ENCODE measurements at regions not wholly inside any gene's neighbourhood (a gene's known extent, or its start where the extent isn't known, plus 50 kb on each side); places are given as distances from the start of the nearest gene placed in this dataset.
"Not testable (repeated sequence)": the region's sequence is repeated elsewhere in the genome, so short reads cannot be mapped to it uniquely, and the experiment has no call there.

DNA sequence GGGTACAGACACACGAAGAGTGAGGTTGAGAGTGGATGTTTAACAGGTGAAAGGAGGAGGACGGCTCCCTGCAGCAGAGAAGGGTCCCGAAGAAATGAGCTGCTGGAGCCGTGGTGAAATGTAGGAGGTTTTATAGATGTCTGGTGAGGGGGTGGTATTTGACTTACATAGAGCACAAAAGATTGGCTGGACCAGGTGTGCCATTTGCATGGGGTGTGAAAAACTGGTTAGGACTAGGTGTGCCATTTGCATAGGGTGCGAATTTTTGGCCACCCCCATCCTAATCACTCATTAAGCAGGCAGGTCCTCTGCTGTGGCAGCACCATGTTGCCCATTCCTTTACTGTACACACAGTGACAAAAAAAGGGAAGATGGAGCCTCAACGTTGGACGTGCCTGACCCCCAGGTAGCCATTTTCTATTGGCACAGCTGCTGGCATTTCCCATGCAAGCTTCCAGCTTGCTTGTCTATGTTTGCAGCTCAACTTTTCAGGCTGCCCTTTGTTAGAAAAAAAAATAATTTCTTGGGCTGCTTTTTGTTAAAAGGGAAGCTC is 581.7 kb upstream of the B3GAT1 start:
- H3K4me3 ChIP-seq (ENCODE audit: low read length), result no peak overlapping the region
- no peak for DNase-seq (ENCODE audit: low read depth)
- TF ChIP-seq, protein P1, sequence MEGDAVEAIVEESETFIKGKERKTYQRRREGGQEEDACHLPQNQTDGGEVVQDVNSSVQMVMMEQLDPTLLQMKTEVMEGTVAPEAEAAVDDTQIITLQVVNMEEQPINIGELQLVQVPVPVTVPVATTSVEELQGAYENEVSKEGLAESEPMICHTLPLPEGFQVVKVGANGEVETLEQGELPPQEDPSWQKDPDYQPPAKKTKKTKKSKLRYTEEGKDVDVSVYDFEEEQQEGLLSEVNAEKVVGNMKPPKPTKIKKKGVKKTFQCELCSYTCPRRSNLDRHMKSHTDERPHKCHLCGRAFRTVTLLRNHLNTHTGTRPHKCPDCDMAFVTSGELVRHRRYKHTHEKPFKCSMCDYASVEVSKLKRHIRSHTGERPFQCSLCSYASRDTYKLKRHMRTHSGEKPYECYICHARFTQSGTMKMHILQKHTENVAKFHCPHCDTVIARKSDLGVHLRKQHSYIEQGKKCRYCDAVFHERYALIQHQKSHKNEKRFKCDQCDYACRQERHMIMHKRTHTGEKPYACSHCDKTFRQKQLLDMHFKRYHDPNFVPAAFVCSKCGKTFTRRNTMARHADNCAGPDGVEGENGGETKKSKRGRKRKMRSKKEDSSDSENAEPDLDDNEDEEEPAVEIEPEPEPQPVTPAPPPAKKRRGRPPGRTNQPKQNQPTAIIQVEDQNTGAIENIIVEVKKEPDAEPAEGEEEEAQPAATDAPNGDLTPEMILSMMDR (conservative IDR thresholded peaks at IDR 0.05; ENCODE audit: low read depth, low read length), result no peak

DNA sequence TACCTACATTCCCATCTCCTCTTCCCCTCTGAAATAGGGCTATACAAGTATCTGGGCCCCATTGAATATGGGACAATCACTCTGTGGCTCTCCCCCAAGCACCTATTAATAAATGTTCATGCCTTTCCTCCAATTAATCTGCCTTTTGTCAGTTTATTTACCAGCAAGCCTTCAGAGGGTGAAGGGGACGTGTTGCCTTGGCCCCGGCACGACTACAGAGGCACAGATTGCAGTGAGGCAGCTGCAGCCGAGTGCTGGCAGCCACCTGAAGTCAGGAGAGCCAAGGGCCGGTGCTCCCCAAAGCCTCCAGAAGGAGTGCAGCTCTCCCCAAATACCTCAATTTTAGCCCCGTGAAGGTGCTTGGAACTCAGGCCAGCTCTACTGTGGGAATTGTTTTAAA is 580.9 kb upstream of the B3GAT1 start:
- no peak overlapping the region for H3K4me3 ChIP-seq (ENCODE audit: low read length)
- no peak for DNase-seq (ENCODE audit: low read depth)
- TF ChIP-seq, protein P1 (conservative IDR thresholded peaks at IDR 0.05; ENCODE audit: low read depth, low read length), result no peak

DNA sequence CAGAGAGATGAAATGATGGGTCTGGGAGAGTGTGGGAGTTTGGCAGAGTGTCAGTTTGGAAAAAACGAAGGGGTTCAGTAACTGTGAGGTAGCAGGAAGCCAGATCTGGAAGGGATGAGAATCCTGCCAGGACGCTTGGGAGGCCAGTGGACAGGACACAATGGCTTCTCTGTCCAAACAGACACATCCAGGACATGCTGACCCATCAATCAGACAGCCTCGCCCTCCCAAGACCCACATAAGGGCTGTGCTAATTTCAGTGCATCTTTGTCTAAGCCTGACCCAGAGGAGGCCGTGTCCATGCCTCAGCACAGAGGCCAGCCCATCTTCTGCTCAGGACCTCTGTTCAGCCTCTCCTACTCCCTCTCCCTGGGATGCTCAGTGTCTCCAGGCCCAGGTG is 576.5 kb upstream of the B3GAT1 start:
- H3K4me3 ChIP-seq (ENCODE audit: low read length), result no peak overlapping the region
- TF ChIP-seq, protein P1 (conservative IDR thresholded peaks at IDR 0.05; ENCODE audit: low read depth, low read length), result no peak

DNA sequence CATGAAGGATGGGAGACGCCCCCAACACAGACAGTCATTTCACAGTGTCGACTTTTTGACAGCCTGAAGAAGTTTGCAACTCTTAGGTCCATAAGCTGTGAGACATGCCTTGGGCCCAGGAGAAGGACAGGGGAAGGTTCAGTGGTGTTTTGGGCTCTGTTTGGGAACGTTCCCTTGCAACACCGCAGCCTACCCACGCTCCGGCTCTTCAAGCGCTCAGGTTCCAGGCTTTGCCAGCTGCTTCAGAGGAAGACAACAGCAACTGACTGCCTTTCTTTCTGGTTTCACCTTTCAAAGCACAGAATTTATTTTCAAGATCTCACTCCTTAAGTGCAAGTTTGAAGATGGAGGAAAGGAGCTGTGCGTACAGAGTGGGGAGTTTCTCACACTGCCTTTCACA is 575.8 kb upstream of the B3GAT1 start:
- TF ChIP-seq, protein P1 (conservative IDR thresholded peaks at IDR 0.05; ENCODE audit: low read depth, low read length), result no peak
- DNase-seq (ENCODE audit: low read depth), result no peak
- H3K4me3 ChIP-seq (ENCODE audit: low read length), result no peak overlapping the region

More for the DNA sequence above, 576.5 kb upstream of the B3GAT1 start:
- DNase-seq (ENCODE audit: low read depth), result no peak

DNA sequence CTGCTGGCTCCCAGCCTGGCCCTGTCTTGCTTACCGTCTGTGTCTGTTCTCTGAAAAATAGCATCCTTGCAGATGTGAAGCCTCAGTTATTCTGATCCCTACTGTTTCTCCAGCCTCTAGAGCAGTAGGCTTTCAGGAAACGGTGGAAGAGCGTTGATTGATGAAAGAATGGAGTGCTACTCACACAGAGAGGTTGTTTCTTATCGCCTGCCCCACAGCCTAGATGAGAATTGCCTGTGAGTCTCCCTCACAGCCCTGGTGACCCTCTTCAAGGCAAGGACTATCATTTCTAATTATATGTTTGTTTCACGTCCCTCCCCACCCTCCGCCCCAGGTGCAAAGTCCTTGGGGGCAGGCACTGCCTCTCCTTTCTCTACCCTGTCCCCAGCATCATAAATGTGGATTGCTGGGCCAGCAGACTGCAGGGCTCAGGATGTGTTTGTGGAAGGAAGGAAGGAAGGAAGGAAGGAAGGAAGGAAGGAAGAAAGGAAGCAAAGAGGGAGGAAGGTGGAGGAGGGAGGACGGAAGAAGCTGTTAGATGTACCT is 575.3 kb upstream of the B3GAT1 start:
- no peak overlapping the region for H3K4me3 ChIP-seq (ENCODE audit: low read length)
- TF ChIP-seq, protein P1 (conservative IDR thresholded peaks at IDR 0.05; ENCODE audit: low read depth, low read length), result no peak
- DNase-seq (ENCODE audit: low read depth), result no peak

DNA sequence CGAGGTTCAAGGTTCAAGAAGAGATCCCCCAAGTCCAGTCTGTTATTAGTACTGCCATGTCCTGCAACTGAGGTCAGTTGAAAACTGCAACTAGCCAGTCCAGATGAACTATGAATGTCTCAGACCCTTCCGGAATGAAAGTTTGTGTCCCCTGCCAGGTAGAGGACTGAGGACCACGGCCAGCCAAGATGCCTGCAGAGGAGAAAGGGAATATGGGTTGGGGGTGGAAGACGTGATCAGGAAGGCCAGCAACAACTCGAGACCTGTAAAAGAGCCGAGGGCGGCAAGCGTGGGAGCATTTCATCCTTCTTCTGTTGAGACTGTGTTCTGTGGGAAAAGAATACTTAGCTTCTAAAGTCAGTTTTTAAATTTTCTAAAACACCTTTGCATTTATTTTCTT is 572.4 kb upstream of the B3GAT1 start:
- H3K4me3 ChIP-seq (ENCODE audit: low read length), result no peak overlapping the region
- TF ChIP-seq, protein P1 (conservative IDR thresholded peaks at IDR 0.05; ENCODE audit: low read depth, low read length), result no peak
- no peak for DNase-seq (ENCODE audit: low read depth)

DNA sequence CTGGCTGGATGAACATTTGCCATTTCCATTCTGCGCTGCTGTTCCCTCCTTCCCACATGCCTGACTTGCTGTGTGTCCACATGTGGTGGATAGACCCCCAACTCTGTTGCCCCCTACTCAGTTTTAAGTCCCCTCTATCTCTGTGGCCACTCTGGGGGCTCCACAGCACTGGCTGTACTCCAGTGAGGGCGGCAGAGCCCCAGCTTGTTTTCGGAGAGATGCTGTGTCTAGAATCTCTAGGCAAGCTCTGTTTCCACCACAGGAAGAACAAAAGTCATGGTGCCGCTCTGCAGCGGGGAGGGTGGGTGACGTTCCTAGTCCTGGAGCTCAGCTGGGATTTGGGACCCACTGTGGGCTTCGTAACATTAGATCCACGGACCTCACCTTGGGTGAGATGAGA is 570.4 kb upstream of the B3GAT1 start:
- DNase-seq (ENCODE audit: low read depth), result not testable (repeated sequence)

More for the DNA sequence above, 570.4 kb upstream of the B3GAT1 start:
- H3K4me3 ChIP-seq (ENCODE audit: low read length), result not testable (repeated sequence)
